OCI-LY7 (cell line): ENCODE measurements at regions not wholly inside any gene's neighbourhood (a gene's known extent, or its start where the extent isn't known, plus 50 kb on each side); places are given as distances from the start of the nearest gene placed in this dataset.

Experiments
- BruUV-seq: library from RNA; stranded (reverse); fragments of 400-500 nt; replicated peaks from 2 replicates; lab custom pipeline; 2021; lab: Mats Ljungman, UMichigan
- CTCF ChIA-PET: fragments of 300-600 bp; sonication (Branson Sonifier 250); formaldehyde crosslinking; loops from one replicate; lab custom pipeline; 2022; ENCODE audit warnings: antibody characterized with exemption; ENCODE audit not compliant: unreplicated experiment; lab: Charles Lee
- POLR2A ChIA-PET: fragments of 300-600 bp; sonication (Branson Sonifier 250); formaldehyde crosslinking; loops from one replicate; lab custom pipeline; 2022; ENCODE audit warnings: antibody characterized with exemption; lab: Charles Lee
- DNase-seq: peaks from one replicate; pipeline ENCODE4 v3.0.0-alpha.2; 2015; ENCODE audit warnings: low spot score
- H2AFZ ChIP-seq: fragments of 200-600 bp; sonication (generic), shearing (Covaris generic); 2 replicates; pipeline ENCODE4 v1.6.1; 2014; ENCODE audit warnings: mild to moderate bottlenecking, antibody characterized with exemption, low read length, moderate library complexity
- H3K27ac ChIP-seq: fragments of 200-600 bp; sonication (generic); 2 replicates; pipeline ENCODE4 v1.5.1; 2014; ENCODE audit warnings: mixed run types, low read depth, mild to moderate bottlenecking, moderate library complexity, low read length, inconsistent platforms; ENCODE audit not compliant: poor library complexity, severe bottlenecking
- H3K36me3 ChIP-seq: fragments of 200-600 bp; sonication (generic); 2 replicates; pipeline ENCODE4 v1.6.1; 2014; ENCODE audit warnings: mild to moderate bottlenecking, antibody characterized with exemption, low read length, moderate library complexity, mixed read lengths; ENCODE audit not compliant: insufficient read depth
- H3K4me1 ChIP-seq: fragments of 200-600 bp; sonication (generic); 2 replicates; pipeline ENCODE4 v1.5.1; 2014; ENCODE audit warnings: mild to moderate bottlenecking, low read length; ENCODE audit not compliant: insufficient read depth, poor library complexity, severe bottlenecking
- H3K4me2 ChIP-seq: fragments of 200-600 bp; sonication (generic); 2 replicates; pipeline ENCODE4 v1.6.1; 2014; ENCODE audit warnings: mild to moderate bottlenecking, low read length
- H3K4me3 ChIP-seq: fragments of 200-600 bp; sonication (generic); 2 replicates; pipeline ENCODE4 v1.5.1; 2014; ENCODE audit warnings: mild to moderate bottlenecking, low read depth, low read length; ENCODE audit not compliant: poor library complexity, severe bottlenecking
- H3K79me2 ChIP-seq: fragments of 200-600 bp; sonication (generic); 2 replicates; pipeline ENCODE4 v1.6.1; 2016; ENCODE audit warnings: low read depth, mild to moderate bottlenecking, low read length, moderate library complexity, mixed read lengths; ENCODE audit not compliant: insufficient read depth
- H3K9me2 ChIP-seq: fragments of 200-600 bp; sonication (generic); 2 replicates; pipeline ENCODE4 v1.6.1; 2016; ENCODE audit warnings: mild to moderate bottlenecking, low read length, mixed read lengths; ENCODE audit not compliant: insufficient read depth
- H3K9me3 ChIP-seq: fragments of 200-600 bp; sonication (generic); 2 replicates; pipeline ENCODE4 v1.6.1; 2014; ENCODE audit warnings: mild to moderate bottlenecking, mixed run types, low read length, mixed read lengths
- H4K20me1 ChIP-seq: fragments of 200-600 bp; sonication (generic); 2 replicates; pipeline ENCODE4 v1.6.1; 2014; ENCODE audit warnings: mild to moderate bottlenecking, antibody characterized with exemption, low read length, moderate library complexity, mixed read lengths; ENCODE audit not compliant: insufficient read depth
- CTCF ChIP-seq: fragments of 200-600 bp; sonication (generic); conservative IDR thresholded peaks from 2 replicates; pipeline ENCODE4 v1.5.1; 2014; ENCODE audit warnings: mild to moderate bottlenecking, antibody characterized with exemption, low read length, moderate library complexity, mixed read lengths
- EZH2phosphoT487 ChIP-seq: fragments of 200-600 bp; sonication (generic); IDR thresholded peaks from 2 replicates; pipeline ENCODE4 v1.6.1; 2018; ENCODE audit warnings: low read depth, borderline replicate concordance, mild to moderate bottlenecking, mixed run types, antibody characterized with exemption, low read length, moderate library complexity, mixed read lengths
- intact Hi-C: fragments of 100-400 bp; cut with micrococcal nuclease; formaldehyde crosslinking; loops from one replicate; pipeline ENCODE4 v1.10.0; 2022; ENCODE audit not compliant: unreplicated experiment

- BruUV-seq = no TSS peak
- Histone ChIP-seq H3K36me3 (no peaks in the 10 kb centered on the region), H3K27ac (no peak overlapping the region), H4K20me1 (no peaks in the 10 kb centered on the region), H3K4me1 (no peaks in the 10 kb centered on the region), H3K4me2 (no peak overlapping the region), H3K4me3 (no peak overlapping the region), H2AFZ (no peak overlapping the region), H3K9me3 (no peaks in the 10 kb centered on the region), H3K79me2 (no peaks in the 10 kb centered on the region), H3K9me2 (no peaks in the 10 kb centered on the region)
- ChIA-PET CTCF (no interaction called here), POLR2A (interaction anchor here (0.6 to 1.9 kb wide), 4 partner anchors 10 to 43 kb away, joined by 3 to 7 read pairs (median 4); no protein-coding TSS in a partner anchor)
- intact Hi-C loops = no loop called here
- no peak for DNase-seq
- TF ChIP-seq CTCF (no peak), EZH2phosphoT487 (no peak)
Measured at GRCh38 chr3:106371971-106372805, 503.4 kb upstream of the CBLB start.

- no peak for DNase-seq
- Histone ChIP-seq H3K9me2 (no peaks in the 10 kb centered on the region), H4K20me1 (no peaks in the 10 kb centered on the region), H3K27ac (no peak overlapping the region), H3K4me3 (no peak overlapping the region), H2AFZ (no peak overlapping the region), H3K4me2 (no peak overlapping the region), H3K79me2 (no peaks in the 10 kb centered on the region), H3K36me3 (no peaks in the 10 kb centered on the region), H3K4me1 (no peaks in the 10 kb centered on the region), H3K9me3 (no peaks in the 10 kb centered on the region)
- ChIA-PET CTCF (no interaction called here), POLR2A (interaction anchor here (0.9 to 1.0 kb wide), 2 partner anchors 9 to 43 kb away, joined by 3 to 7 read pairs; no protein-coding TSS in a partner anchor)
- BruUV-seq = no TSS peak
- intact Hi-C loops = no loop called here
- TF ChIP-seq CTCF (no peak), EZH2phosphoT487 (no peak)
Measured at GRCh38 chr3:106372806-106373190, 504.0 kb upstream of the CBLB start.

GRCh38 chr3:106376016-106376570, 507.3 kb upstream of the CBLB start:
- Histone ChIP-seq H3K27ac (no peak overlapping the region), H3K9me2 (no peaks in the 10 kb centered on the region; the same call in 1 of the 2 replicates), H3K4me2 (no peak overlapping the region), H3K36me3 (no peaks in the 10 kb centered on the region), H4K20me1 (no peaks in the 10 kb centered on the region), H2AFZ (no peak overlapping the region), H3K9me3 (no peaks in the 10 kb centered on the region), H3K79me2 (no peaks in the 10 kb centered on the region), H3K4me1 (no peaks in the 10 kb centered on the region), H3K4me3 (no peak overlapping the region)
- TF ChIP-seq EZH2phosphoT487 (no peak), CTCF (no peak)
- CTCF ChIA-PET = no interaction called here
- DNase-seq = no peak
- POLR2A ChIA-PET = interaction anchor here (0.5 to 1.4 kb wide), 4 partner anchors 8 to 700 kb away, joined by 3 to 4 read pairs (median 3); no protein-coding TSS in a partner anchor
- BruUV-seq = no TSS peak
- intact Hi-C loops = no loop called here
